ENCODE measurements at regions not wholly inside any gene's neighbourhood (a gene's known extent, or its start where the extent isn't known, plus 50 kb on each side); places are given as distances from the start of the nearest gene placed in this dataset.
A peak's percentile ranks its signal among the peaks of the same experiment; 100 is the strongest.

DNA sequence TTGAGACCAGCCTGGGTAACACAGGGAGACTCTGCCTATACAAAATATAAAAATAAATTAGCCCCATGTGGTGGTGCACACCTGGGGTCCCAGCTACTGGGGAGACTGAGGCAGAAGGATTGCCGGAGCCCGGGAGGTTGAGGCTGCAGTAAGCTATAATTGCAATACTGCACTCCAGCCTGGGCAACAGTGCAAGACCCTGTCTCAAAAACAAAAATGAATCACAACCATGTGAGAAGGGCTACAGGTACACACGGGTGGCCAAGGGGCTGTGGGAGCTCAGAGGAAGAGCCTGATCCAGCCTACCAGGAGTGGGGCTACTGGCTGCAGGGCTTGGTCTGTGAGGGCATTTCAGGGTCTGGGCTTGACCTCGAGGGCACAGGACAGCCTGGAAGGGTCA, 55.2 kb upstream of the STXBP1 start:
- no peak for FAIRE-seq
- H3K27ac ChIP-seq (ENCODE audit: extremely low read depth, low read depth, low read length): no peak overlapping the region
- BruUV-seq (replicated peaks): no TSS peak
- no peaks in the 10 kb centered on the region for H3K9me1 ChIP-seq (ENCODE audit: control insufficient read depth, insufficient read depth, low read length)
- H3K4me2 ChIP-seq (ENCODE audit: insufficient read depth, low read length): no peak overlapping the region
- WGBS (ENCODE audit: insufficient coverage, low coverage, missing lambda C conversion rate): 70% methylated on average over 4 of the region's 4 CpGs
- DNase-seq (ENCODE audit: extremely low read depth in 1 of 4, low spot score in 3 of 4): no peak
- H2AFZ ChIP-seq (ENCODE audit: low read depth, low read length): no peak overlapping the region
- ChIA-PET POLR2A (interaction anchor here (0.6 kb wide), 1 partner anchor 316 kb away, joined by 3 read pairs; no protein-coding TSS in a partner anchor), CTCF (ENCODE audit: low intra/inter-chr PET ratio) (no interaction called here)
- peaks cover 11% of the 10 kb centered on the region for H4K20me1 ChIP-seq (replicated peaks; ENCODE audit: control insufficient read depth, insufficient read depth, low read length)
- TF ChIP-seq, protein P1, sequence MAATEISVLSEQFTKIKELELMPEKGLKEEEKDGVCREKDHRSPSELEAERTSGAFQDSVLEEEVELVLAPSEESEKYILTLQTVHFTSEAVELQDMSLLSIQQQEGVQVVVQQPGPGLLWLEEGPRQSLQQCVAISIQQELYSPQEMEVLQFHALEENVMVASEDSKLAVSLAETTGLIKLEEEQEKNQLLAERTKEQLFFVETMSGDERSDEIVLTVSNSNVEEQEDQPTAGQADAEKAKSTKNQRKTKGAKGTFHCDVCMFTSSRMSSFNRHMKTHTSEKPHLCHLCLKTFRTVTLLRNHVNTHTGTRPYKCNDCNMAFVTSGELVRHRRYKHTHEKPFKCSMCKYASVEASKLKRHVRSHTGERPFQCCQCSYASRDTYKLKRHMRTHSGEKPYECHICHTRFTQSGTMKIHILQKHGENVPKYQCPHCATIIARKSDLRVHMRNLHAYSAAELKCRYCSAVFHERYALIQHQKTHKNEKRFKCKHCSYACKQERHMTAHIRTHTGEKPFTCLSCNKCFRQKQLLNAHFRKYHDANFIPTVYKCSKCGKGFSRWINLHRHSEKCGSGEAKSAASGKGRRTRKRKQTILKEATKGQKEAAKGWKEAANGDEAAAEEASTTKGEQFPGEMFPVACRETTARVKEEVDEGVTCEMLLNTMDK (IDR thresholded peaks at IDR 0.05; ENCODE audit: borderline replicate concordance, insufficient read depth, low read depth, low read length, poor library complexity, severe bottlenecking): no peak
- TF ChIP-seq IRF2 (CRISPR knock-in tag; IDR thresholded peaks at IDR 0.05) (no peak), ZNF121 (CRISPR knock-in tag; conservative IDR thresholded peaks at IDR 0.05) (peak; percentile 94), RFX5 (IDR thresholded peaks at IDR 0.05; ENCODE audit: low read depth, low read length) (no peak), ZNF644 (tag; IDR thresholded peaks at IDR 0.05; ENCODE audit: low read depth) (no peak)
- TF ChIP-seq, protein P2, sequence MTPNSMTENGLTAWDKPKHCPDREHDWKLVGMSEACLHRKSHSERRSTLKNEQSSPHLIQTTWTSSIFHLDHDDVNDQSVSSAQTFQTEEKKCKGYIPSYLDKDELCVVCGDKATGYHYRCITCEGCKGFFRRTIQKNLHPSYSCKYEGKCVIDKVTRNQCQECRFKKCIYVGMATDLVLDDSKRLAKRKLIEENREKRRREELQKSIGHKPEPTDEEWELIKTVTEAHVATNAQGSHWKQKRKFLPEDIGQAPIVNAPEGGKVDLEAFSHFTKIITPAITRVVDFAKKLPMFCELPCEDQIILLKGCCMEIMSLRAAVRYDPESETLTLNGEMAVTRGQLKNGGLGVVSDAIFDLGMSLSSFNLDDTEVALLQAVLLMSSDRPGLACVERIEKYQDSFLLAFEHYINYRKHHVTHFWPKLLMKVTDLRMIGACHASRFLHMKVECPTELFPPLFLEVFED (CRISPR knock-in tag; conservative IDR thresholded peaks at IDR 0.05): no peak
- H3K9ac ChIP-seq (ENCODE audit: insufficient read depth in 1 of 2, low read depth in 2 of 2, low read length in 2 of 2): peak overlapping the region in 1 of 2 experiments; percentile 31; a peak in 1 of 4 replicates
- H3K9me3 ChIP-seq (replicated peaks; ENCODE audit: control insufficient read depth, insufficient read depth, low read depth, low read length): no peaks in the 10 kb centered on the region
- no peak for ATAC-seq
- H3K4me3 ChIP-seq: no peak overlapping the region
- intact Hi-C loops (cut with micrococcal nuclease): no loop called here
- peaks cover 56% of the 10 kb centered on the region; the same call in 2 of the 3 replicates for H3K36me3 ChIP-seq (ENCODE audit: control insufficient read depth, insufficient read depth, low read length)
- no peaks in the 10 kb centered on the region for H3K27me3 ChIP-seq (ENCODE audit: control insufficient read depth in 2 of 2, insufficient read depth in 2 of 2, low read length in 2 of 2)
- peaks cover 83% of the 10 kb centered on the region for H3K79me2 ChIP-seq (ENCODE audit: control insufficient read depth, insufficient read depth, low read length)
- in situ Hi-C loops (cut with MboI): no loop called here
- H3K4me1 ChIP-seq (replicated peaks in 1 of 2; ENCODE audit: control insufficient read depth in 2 of 2, insufficient read depth in 2 of 2, low read length in 2 of 2): peaks cover 43 to 44% of the 10 kb centered on the region in 2 experiments
